Hepatocyte (in vitro differentiated cells): ENCODE measurements at regions not wholly inside any gene's neighbourhood (a gene's known extent, or its start where the extent isn't known, plus 50 kb on each side); places are given as distances from the start of the nearest gene placed in this dataset.
"Not testable (repeated sequence)": the region's sequence is repeated elsewhere in the genome, so short reads cannot be mapped to it uniquely, and the experiment has no call there.

Source experiments
- DNase-seq: peaks from one replicate; pipeline ENCODE4 v3.0.0-alpha.2; 2016; ENCODE audit warnings: low spot score
- H2AFZ ChIP-seq: fragments of 200-600 bp; sonication (generic); 2 replicates; pipeline ENCODE4 v1.6.0; 2016; ENCODE audit warnings: antibody characterized with exemption, mild to moderate bottlenecking
- H3K27ac ChIP-seq: fragments of 200-600 bp; sonication (generic); 2 replicates; pipeline ENCODE4 v1.5.1; 2016; ENCODE audit warnings: mild to moderate bottlenecking
- H3K27me3 ChIP-seq: fragments of 200-600 bp; sonication (generic); 2 replicates; pipeline ENCODE4 v1.6.1; 2016
- H3K36me3 ChIP-seq: fragments of 200-600 bp; sonication (generic); replicated peaks from 2 replicates; pipeline ENCODE4 v1.5.1; 2016; ENCODE audit warnings: low read depth; ENCODE audit not compliant: insufficient read depth
- H3K4me1 ChIP-seq: fragments of 200-600 bp; sonication (generic); 2 replicates; pipeline ENCODE4 v1.5.1; 2016; ENCODE audit warnings: mild to moderate bottlenecking, moderate library complexity; ENCODE audit not compliant: insufficient read depth
- H3K4me2 ChIP-seq: fragments of 200-600 bp; sonication (generic); 2 replicates; pipeline ENCODE4 v1.6.0; 2016
- H3K4me3 ChIP-seq: fragments of 200-600 bp; sonication (generic); 2 replicates; pipeline ENCODE4 v1.5.1; 2016; ENCODE audit warnings: mild to moderate bottlenecking
- H3K79me2 ChIP-seq: fragments of 200-600 bp; sonication (generic); 2 replicates; pipeline ENCODE4 v1.6.0; 2017; ENCODE audit warnings: mild to moderate bottlenecking
- H3K9me2 ChIP-seq: fragments of 200-600 bp; sonication (generic); replicated peaks from 2 replicates; pipeline ENCODE4 v1.6.0; 2017; ENCODE audit warnings: mild to moderate bottlenecking; ENCODE audit not compliant: insufficient read depth
- H3K9me3 ChIP-seq: fragments of 200-600 bp; sonication (generic); 2 replicates; pipeline ENCODE4 v1.5.1; 2016; ENCODE audit warnings: low read depth, mild to moderate bottlenecking
- H4K20me1 ChIP-seq: fragments of 200-600 bp; sonication (generic); 2 replicates; pipeline ENCODE4 v1.6.0; 2016; ENCODE audit warnings: mild to moderate bottlenecking; ENCODE audit not compliant: insufficient read depth, poor library complexity, severe bottlenecking
- EZH2 ChIP-seq: fragments of 200-600 bp; sonication (generic); IDR thresholded peaks from 2 replicates; pipeline ENCODE4 v1.6.1; 2016; ENCODE audit warnings: antibody characterized with exemption, mild to moderate bottlenecking, borderline replicate concordance
- EZH2phosphoT487 ChIP-seq: fragments of 200-600 bp; sonication (generic); IDR thresholded peaks from one replicate; pipeline ENCODE4 v1.6.1; 2018; ENCODE audit warnings: antibody characterized with exemption, mild to moderate bottlenecking, low read depth, moderate library complexity; ENCODE audit not compliant: unreplicated experiment, severe bottlenecking
- WGBS: methylation state at CpG from one replicate; pipeline ENCODE4 v1.1.6; 2016; ENCODE audit warnings: low lambda C conversion rate; ENCODE audit errors: missing lambda C conversion rate; 5-methylcytosine and 5-hydroxymethylcytosine counted together
- TF ChIP-seq, protein P1 (sequence below): fragments of 200-600 bp; sonication (generic); IDR thresholded peaks from 2 replicates; pipeline ENCODE4 v1.5.1; 2016; ENCODE audit warnings: antibody characterized with exemption, mild to moderate bottlenecking; ENCODE audit not compliant: poor library complexity

- TF ChIP-seq, protein P1, sequence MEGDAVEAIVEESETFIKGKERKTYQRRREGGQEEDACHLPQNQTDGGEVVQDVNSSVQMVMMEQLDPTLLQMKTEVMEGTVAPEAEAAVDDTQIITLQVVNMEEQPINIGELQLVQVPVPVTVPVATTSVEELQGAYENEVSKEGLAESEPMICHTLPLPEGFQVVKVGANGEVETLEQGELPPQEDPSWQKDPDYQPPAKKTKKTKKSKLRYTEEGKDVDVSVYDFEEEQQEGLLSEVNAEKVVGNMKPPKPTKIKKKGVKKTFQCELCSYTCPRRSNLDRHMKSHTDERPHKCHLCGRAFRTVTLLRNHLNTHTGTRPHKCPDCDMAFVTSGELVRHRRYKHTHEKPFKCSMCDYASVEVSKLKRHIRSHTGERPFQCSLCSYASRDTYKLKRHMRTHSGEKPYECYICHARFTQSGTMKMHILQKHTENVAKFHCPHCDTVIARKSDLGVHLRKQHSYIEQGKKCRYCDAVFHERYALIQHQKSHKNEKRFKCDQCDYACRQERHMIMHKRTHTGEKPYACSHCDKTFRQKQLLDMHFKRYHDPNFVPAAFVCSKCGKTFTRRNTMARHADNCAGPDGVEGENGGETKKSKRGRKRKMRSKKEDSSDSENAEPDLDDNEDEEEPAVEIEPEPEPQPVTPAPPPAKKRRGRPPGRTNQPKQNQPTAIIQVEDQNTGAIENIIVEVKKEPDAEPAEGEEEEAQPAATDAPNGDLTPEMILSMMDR = no peak
- TF ChIP-seq EZH2phosphoT487 (no peak), EZH2 (no peak)
Observed at GRCh38 chr1:192493584-192493983, 82.0 kb upstream of the RGS1 start.

DNA sequence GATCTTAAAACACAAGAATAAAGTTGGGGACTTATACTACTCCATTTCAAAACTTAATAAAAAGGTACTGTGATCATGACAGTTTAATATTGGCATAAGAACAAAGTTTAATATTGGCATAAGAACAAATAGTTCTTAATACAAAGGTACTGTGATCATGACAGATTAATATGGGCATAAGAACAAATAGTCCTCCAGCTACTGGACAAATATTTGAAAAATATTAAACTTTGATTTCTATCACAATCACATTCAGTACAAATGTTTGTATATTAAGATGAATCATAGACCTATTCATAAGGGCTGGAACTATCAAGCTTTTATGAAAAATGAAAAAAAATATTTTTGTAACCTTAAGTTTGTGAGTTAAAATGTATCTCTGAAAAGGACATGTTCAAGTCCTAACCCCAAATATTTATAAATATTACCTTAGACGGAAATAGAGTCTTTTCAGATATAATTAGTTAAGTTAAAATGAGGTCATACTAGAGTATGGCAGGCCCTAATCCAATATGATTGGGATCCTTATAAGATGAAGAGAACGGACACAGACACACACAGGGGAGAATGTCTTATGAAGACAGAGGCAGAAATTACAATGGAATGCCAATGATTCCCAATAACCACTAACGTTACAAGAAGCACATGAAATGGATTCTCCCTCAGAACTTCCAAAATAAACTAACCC, 79.1 kb upstream of the RGS1 start:
- no peak overlapping the region for H3K27ac ChIP-seq
- 81% methylated on average over 3 of the region's 3 CpGs for WGBS
- H3K4me2 ChIP-seq = no peak overlapping the region

More at GRCh38 chr1:192493584-192493983, 82.0 kb upstream of the RGS1 start:
- H3K9me3 ChIP-seq = no peaks in the 10 kb centered on the region
- H3K4me2 ChIP-seq = no peak overlapping the region
- 98% methylated on average over 1 of the region's 1 CpG for WGBS
- no peak overlapping the region for H3K27ac ChIP-seq
- no peaks in the 10 kb centered on the region for H4K20me1 ChIP-seq
- H3K36me3 ChIP-seq = no peaks in the 10 kb centered on the region
- DNase-seq = no peak
- H3K9me2 ChIP-seq = no peaks in the 10 kb centered on the region
- H3K4me1 ChIP-seq = peaks cover 6% of the 10 kb centered on the region
- no peak overlapping the region for H2AFZ ChIP-seq
- H3K27me3 ChIP-seq = no peaks in the 10 kb centered on the region
- no peaks in the 10 kb centered on the region for H3K79me2 ChIP-seq
- no peak overlapping the region for H3K4me3 ChIP-seq

DNA sequence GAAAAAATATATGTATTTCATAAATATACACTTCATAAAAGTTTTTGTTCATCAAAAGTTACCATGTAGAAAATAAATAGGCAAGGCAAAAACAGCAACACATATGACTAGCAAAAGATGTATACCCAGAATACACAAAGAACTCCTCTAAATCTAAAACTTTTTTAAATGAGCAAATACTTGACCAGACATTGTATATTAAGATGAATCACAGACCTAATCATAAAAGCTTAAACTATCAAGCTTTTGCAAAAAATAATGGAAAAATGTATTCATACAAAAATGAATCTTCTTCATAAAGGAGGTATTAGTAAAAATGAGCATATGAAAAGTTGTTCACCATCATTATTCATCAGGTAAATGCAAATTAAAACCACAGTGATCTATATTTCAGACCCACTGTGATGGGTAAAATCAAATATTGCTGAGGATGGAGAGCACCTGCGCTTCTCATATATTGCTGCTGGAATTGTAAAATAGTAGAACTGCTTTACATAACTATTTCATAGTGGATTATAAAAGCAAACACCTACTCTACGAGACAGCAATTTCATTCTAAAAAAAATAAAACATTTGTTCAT, 78.3 kb upstream of the RGS1 start:
- Histone ChIP-seq H3K36me3 (no peaks in the 10 kb centered on the region), H3K27me3 (no peaks in the 10 kb centered on the region), H3K4me3 (no peak overlapping the region), H3K27ac (no peak overlapping the region), H3K4me1 (no peaks in the 10 kb centered on the region), H2AFZ (no peak overlapping the region), H3K4me2 (no peak overlapping the region), H4K20me1 (no peaks in the 10 kb centered on the region), H3K9me2 (no peaks in the 10 kb centered on the region), H3K9me3 (no peaks in the 10 kb centered on the region), H3K79me2 (no peaks in the 10 kb centered on the region)
- no peak for TF ChIP-seq EZH2
- TF ChIP-seq, protein P1 = no peak
- 95% methylated on average over 2 of the region's 2 CpGs for WGBS
- no peak for DNase-seq

More for the DNA sequence above, 79.1 kb upstream of the RGS1 start:
- Histone ChIP-seq H3K9me3 (no peaks in the 10 kb centered on the region), H3K27me3 (no peaks in the 10 kb centered on the region), H4K20me1 (no peaks in the 10 kb centered on the region), H3K9me2 (no peaks in the 10 kb centered on the region), H3K79me2 (no peaks in the 10 kb centered on the region), H3K4me3 (no peak overlapping the region), H3K4me1 (no peaks in the 10 kb centered on the region), H3K36me3 (no peaks in the 10 kb centered on the region), H2AFZ (no peak overlapping the region)
- TF ChIP-seq EZH2phosphoT487 = no peak
- no peak for DNase-seq

DNA sequence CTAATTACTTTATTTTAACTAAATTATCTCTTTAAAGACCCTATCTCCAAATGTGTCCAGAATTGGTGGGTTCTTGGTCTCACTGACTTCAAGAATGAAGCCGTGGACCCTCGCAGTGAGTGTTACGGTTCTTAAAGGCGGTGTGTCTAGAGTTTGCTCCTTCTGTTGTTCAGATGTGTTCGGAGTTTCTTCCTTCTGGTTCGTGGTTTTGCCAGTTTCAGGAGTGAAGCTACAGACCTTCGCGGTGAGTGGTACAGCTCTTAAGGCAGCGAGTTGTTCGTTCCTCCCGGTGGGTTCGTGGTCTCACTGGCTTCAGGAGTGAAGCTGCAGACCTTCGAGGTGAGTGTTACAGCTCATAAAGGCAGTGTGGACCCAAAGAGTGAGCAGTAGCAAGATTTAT, 77.5 kb upstream of the RGS1 start:
- H4K20me1 ChIP-seq, H3K9me3 ChIP-seq, H3K27ac ChIP-seq, H3K36me3 ChIP-seq, H3K27me3 ChIP-seq, H2AFZ ChIP-seq, H3K4me1 ChIP-seq, DNase-seq, H3K9me2 ChIP-seq, H3K4me2 ChIP-seq, H3K4me3 ChIP-seq, H3K79me2 ChIP-seq: not testable (repeated sequence)
- WGBS = 96% methylated on average over 13 of the region's 13 CpGs

DNA sequence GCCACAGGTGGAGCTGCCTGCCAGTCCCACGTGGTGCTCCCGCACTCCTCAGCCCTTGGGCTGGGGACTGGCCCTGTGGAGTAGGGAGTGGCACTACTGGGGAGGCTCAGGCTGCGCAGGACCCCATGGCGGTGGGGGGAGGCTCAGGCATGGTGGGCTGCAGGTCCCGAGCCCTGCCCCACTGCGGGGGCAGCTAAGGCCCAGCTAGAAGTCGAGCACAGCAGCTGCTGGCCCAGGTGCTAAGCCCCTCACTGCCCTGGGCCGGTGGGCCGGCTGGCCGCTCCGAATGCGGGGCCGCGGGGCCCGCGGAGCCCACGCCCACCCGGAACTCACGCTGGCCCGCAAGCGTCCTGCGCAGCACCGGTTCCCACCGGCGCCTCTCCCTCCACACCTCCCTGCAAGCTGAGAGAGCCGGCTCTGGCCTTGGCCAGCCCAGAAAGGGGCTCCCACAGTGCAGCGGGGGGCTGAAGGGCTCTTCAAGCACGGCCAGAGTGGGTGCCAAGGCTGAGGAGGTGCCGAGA, 76.5 kb upstream of the RGS1 start:
- H3K27ac ChIP-seq, H3K4me1 ChIP-seq, H3K9me3 ChIP-seq, H2AFZ ChIP-seq, H4K20me1 ChIP-seq, H3K79me2 ChIP-seq, H3K9me2 ChIP-seq, H3K4me2 ChIP-seq, DNase-seq, H3K36me3 ChIP-seq, H3K4me3 ChIP-seq, H3K27me3 ChIP-seq: not testable (repeated sequence)
- 99% methylated on average over 29 of the region's 29 CpGs for WGBS

DNA sequence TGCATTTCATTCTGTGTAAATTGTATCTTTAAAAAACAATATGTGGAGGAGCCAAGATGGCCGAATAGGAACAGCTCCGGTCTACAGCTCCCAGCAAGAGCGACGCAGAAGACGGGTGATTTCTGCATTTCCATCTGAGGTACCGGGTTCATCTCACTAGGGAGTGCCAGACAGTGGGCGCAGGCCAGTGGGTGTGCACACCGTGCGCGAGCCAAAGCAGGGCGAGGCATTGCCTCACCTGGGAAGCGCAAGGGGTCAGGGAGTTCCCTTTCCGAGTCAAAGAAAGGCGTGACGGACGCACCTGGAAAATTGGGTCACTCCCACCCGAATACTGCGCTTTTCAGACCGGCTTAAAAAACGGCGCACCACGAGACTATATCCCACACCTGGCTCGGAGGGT, 75.0 kb upstream of the RGS1 start:
- H3K79me2 ChIP-seq, DNase-seq, H3K27me3 ChIP-seq, H3K9me2 ChIP-seq, H2AFZ ChIP-seq, H4K20me1 ChIP-seq, H3K27ac ChIP-seq, H3K4me1 ChIP-seq, H3K36me3 ChIP-seq, H3K4me2 ChIP-seq, H3K4me3 ChIP-seq, H3K9me3 ChIP-seq: not testable (repeated sequence)
- WGBS = 94% methylated on average over 23 of the region's 23 CpGs
